T-helper 2 cell treated with Interferon-gamma antibody and Interleukin-4, amounts not matched to agents 100 ng/mL and 5 ng/mL, for 36 hours (primary cell): ENCODE measurements at regions not wholly inside any gene's neighbourhood (a gene's known extent, or its start where the extent isn't known, plus 50 kb on each side); places are given as distances from the start of the nearest gene placed in this dataset.
"Not testable (repeated sequence)": the region's sequence is repeated elsewhere in the genome, so short reads cannot be mapped to it uniquely, and the experiment has no call there.

ENCODE experiments used
- intact Hi-C: fragments of 100-400 bp; cut with micrococcal nuclease; formaldehyde crosslinking; loops from one replicate; pipeline ENCODE4 v1.15.1; 2023

- intact Hi-C loops: no loop called here
These were observed 60.4 kb upstream of the DMRTB1 start for GRCh38 chr1:53398576-53399365.

GRCh38 chr1:53399370-53400133, 59.6 kb upstream of the DMRTB1 start:
- intact Hi-C loops: not testable (repeated sequence)

- intact Hi-C loops: no loop called here
These were observed 58.2 kb upstream of the DMRTB1 start for GRCh38 chr1:53400761-53401674.

DNA sequence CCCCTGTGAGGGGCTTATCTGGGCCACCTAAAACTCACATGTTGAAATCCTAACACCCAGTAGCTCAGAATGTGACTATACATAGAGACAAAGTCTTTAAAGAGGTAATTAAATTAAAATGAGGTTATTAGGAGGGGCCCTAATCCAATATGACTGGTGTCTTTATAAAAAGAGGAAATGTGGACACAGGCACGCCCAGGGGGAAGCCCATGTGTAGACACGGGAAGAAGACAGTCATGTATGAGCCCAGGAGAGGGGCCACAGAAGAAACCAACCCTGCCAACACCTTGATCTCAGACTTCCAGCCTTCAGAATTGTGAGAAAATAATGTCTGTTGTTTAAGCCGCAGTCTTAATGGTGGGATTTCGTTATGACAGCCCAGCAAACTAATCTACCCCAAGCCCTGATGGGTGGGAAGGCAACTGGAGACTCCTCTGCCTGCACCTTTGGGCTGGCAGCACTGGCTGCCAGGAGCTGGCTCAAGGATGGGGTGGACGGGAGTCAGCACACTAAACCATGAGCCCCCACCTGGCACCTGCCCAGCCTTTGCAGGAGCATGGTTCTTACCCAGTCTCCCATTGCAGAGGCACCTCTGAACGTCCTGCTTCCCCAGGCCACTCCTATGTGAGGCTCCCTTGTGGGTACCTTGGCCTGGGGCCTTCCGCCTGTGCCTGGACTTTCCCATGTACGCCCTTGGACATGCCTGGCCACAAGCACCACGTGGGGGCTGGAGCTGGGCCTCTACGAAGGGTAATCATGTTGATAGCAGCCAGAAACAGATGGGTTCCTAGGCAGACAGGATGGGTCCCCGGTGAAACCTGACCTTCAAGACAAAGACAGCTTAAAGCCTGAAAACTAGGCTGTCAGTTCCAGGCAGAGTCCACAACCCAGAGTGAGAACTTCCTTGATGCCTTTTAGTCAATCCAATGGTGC, 57.1 kb upstream of the DMRTB1 start:
- intact Hi-C loops: no loop called here

- intact Hi-C loops: no loop called here
These were observed 56.1 kb upstream of the DMRTB1 start for GRCh38 chr1:53402891-53403655.

DNA sequence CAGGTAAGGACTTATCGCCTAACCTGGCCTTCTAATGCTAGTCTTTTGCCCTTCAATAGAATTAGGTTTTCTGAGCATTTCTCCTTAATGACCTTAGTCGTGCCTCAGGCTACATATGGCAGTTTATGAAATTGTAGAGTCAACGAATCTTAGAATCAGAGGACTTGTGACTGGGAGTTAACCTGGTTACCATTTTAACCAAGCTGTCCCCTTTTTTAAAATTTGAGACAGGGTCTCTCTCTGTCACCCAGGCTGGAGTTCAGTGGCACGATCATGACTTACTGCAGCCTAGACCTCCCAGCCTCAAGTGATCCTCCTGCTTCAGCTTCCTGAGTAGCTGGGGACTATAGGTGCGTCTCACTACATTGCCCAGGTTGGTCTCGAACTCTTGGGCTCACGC, 53.5 kb upstream of the DMRTB1 start:
- intact Hi-C loops: no loop called here

GRCh38 chr1:53406551-53407235, 52.5 kb upstream of the DMRTB1 start:
- intact Hi-C loops: no loop called here

DNA sequence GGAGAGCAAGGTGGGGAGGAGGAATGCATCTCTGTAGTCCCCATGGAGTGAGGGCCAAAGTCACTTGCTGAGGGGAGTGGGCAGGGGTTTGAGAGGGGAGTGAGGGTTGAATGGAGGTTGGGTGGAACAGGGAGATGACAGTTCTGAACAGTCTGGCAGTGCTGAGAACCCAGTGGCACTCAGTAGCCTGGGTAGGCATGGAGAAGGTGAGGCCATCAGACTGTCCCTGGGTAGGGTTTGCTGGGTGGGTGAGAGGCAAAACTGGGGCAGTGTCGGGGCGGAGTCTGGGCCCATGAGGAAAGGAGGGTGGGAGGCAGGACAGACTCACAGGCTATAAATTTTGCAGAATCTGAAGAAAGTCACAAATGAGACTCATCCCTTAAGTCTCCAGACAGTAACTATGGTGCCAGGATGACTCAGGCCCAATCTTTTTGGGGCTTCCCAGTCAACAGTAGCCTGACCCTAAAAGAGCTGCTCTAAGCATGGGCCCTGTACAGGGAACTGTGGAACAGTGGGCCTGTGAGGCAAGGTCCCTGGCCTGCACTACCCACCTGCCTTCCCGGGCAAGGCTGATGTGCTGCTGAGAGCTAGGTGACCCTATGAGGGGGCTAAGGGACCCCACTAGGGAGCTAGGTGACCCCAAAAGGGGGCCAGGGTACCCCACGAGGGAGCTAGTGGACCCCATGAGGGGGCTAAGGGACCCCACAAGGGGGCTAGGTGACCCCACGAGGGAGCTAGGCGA, 51.0 kb upstream of the DMRTB1 start:
- intact Hi-C loops: no loop called here

DNA sequence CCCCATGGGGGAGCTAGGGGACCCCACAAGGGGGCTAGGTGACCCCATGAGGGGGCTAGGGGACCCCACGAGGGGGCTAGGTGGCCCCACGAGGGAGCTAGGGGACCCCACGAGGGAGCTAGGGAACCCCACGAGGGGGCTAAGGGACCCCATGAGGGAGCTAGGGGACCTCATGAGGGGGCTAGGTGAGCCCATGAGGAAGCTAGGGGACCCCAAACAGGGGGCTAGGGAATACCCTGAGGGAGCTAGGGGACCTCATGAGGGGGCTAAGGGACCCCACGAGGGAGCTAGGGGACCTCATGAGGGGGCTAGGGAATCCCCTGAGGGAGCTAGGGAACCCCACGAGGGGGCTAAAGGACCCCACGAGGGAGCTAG, 50.5 kb upstream of the DMRTB1 start:
- intact Hi-C loops: no loop called here

DNA sequence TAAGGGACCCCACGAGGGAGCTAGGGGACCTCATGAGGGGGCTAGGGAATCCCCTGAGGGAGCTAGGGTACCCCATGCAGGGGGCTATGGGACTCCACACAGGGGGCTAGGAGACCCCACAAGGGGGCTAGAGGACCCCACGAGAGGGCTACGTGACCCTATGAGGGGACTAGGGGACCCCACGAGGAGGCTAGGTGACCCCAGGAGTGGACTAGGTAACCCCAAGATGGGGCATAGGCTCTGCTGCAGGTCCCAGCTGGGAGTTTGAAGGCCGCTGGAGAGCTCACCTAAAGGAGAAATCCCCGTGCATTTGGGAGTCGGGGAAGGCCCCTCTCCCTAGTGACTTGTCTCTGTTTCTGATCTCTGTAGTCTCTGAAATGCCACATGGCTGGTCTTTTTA, 50.0 kb upstream of the DMRTB1 start:
- intact Hi-C loops: no loop called here
